GM10248 (cell line): ENCODE measurements at regions not wholly inside any gene's neighbourhood (a gene's known extent, or its start where the extent isn't known, plus 50 kb on each side); places are given as distances from the start of the nearest gene placed in this dataset.

Source experiments
- CTCF ChIA-PET: fragments of 300-600 bp; sonication (Branson Sonifier 250); formaldehyde crosslinking; extraction: SDS; loops from one replicate; lab custom pipeline; 2021; ENCODE audit warnings: antibody characterized with exemption; lab: Yijun Ruan, JAX
- POLR2A ChIA-PET: fragments of 350-650 bp; sonication (Branson Sonifier 250); formaldehyde crosslinking; extraction: SDS; loops from one replicate; lab custom pipeline; 2020; ENCODE audit warnings: antibody characterized with exemption; lab: Yijun Ruan, JAX
- DNase-seq: peaks from one replicate; pipeline ENCODE4 v3.0.0; 2012; ENCODE audit errors: extremely low spot score
- CTCF ChIP-seq: IDR thresholded peaks from 2 replicates; pipeline ENCODE4 v1.5.1; 2012; ENCODE audit warnings: mild to moderate bottlenecking, low read depth; ENCODE audit errors: extremely low read depth, missing control alignments, control extremely low read depth

GRCh38 chr5:2981652-2982051 lies 230.2 kb upstream of the IRX2 start:
- POLR2A ChIA-PET, result no interaction called here
- DNase-seq, result no peak

GRCh38 chr5:2981035-2981434 lies 229.6 kb upstream of the IRX2 start:
- ChIA-PET CTCF (no interaction called here), POLR2A (no interaction called here)
- DNase-seq, result no peak
- TF ChIP-seq CTCF, result no peak

More at GRCh38 chr5:2981652-2982051, 230.2 kb upstream of the IRX2 start:
- CTCF ChIA-PET, result no interaction called here
- TF ChIP-seq CTCF, result no peak

- no peak for DNase-seq
- no peak for TF ChIP-seq CTCF
- CTCF ChIA-PET, result no interaction called here
- POLR2A ChIA-PET, result no interaction called here
Measured at GRCh38 chr5:2960294-2960693, 208.8 kb upstream of the IRX2 start.

- ChIA-PET POLR2A (no interaction called here), CTCF (no interaction called here)
- no peak for TF ChIP-seq CTCF
- DNase-seq, result no peak
Measured at GRCh38 chr5:2958976-2959375, 207.5 kb upstream of the IRX2 start.

GRCh38 chr5:2948875-2949274 lies 197.4 kb upstream of the IRX2 start:
- DNase-seq, result no peak
- ChIA-PET POLR2A (no interaction called here), CTCF (no interaction called here)
- no peak for TF ChIP-seq CTCF

- ChIA-PET POLR2A (no interaction called here), CTCF (no interaction called here)
- DNase-seq, result no peak
- TF ChIP-seq CTCF, result no peak
Measured at GRCh38 chr5:2946315-2946714, 194.8 kb upstream of the IRX2 start.

- DNase-seq, result no peak
- ChIA-PET POLR2A (no interaction called here), CTCF (no interaction called here)
- no peak for TF ChIP-seq CTCF
Measured at GRCh38 chr5:2936413-2936812, 184.9 kb upstream of the IRX2 start.
